RCC 7860 (cell line): ENCODE measurements at regions not wholly inside any gene's neighbourhood (a gene's known extent, or its start where the extent isn't known, plus 50 kb on each side); places are given as distances from the start of the nearest gene placed in this dataset.
A peak's percentile ranks its signal among the peaks of the same experiment; 100 is the strongest.

Experiments used
- DNase-seq: peaks from one replicate; pipeline ENCODE4 v3.0.0-alpha.2; 2015; ENCODE audit warnings: low spot score
- FAIRE-seq: peaks from 2 replicates; lab custom pipeline; 2012; peaks lifted over from hg19 to GRCh38; lab: Jason Lieb, UNC

DNA sequence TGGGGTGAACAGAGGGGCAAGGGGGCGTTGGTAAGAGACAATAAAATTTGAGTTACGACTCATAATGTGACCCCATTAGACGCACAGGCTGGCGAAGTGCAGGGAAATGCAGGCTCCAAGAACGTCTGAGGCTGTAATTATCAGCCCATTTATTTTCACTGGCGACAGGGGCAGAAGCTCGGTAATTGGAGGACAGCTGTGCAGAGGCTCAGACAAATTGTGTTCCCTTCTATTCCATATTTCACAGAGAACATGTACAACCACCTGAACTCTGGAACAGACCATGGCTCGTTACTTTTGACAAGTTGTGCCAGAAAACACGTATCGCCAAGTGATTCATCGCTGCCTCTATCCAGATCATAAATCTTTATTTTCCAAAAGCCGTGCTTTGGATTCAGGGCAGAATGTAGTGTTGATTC, 137.3 kb upstream of the FRMD4A start:
- FAIRE-seq (peak; percentile 96), DNase-seq (peak; percentile 80)

DNA sequence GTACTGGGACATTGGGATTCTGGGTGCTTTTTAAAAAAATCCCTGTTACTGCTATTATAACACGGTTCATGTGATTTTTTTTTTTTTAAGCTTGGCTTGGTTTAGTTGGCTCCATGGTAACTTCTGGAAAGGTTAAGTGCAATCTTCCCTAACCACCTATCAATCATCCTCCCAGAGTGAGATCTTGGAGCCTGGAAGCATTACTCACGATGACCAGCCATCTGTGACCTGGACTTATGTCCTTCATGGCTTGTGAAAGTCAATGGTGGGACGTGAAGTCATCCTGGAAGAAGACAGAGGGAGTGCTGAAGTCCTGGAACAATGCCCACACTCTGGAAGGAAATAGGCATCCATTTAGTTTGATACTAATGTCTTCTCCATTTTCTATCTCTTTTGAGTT, 135.5 kb upstream of the FRMD4A start:
- peak; percentile 100 for DNase-seq
- FAIRE-seq = peak; percentile 100

DNA sequence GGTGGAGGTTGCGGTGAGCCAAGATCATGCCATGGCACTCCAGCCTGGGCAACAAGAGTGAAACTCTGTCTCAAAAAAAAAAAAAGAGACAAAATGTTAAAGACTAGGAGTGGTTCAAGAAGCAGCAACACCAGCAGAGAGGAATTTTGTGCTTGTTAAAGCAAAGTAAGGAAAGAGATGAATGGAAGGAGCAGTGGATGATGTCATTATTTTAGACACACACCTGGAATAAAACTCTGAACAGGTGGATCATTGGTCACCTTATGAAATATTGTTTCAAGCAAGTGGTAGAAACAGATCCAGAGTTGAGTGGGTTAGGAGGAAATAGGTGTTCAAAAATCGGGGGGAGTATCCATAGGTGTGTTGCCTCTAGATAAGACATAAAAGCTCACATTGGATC, 129.7 kb upstream of the FRMD4A start:
- DNase-seq (no peak), FAIRE-seq (no peak)

DNA sequence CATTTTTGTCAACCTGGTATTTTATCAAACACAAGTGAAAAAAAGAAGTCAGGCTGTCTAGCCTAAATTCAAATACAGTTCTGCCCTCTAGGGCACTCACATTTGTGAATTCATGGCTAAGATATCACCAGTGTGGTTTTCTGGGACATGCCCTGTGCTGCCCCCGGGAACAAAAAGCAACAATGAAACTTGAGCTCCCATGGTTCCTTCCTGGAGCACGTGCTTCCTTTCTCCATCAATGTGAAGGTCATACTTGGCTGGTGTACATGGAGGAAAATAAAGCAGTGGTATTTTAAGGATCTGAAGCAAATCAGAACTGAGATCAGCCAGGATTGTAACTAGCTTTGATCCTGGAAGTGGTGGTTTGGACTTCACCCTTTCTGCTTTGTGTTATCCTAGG, 128.9 kb upstream of the FRMD4A start:
- DNase-seq (no peak), FAIRE-seq (no peak)

DNA sequence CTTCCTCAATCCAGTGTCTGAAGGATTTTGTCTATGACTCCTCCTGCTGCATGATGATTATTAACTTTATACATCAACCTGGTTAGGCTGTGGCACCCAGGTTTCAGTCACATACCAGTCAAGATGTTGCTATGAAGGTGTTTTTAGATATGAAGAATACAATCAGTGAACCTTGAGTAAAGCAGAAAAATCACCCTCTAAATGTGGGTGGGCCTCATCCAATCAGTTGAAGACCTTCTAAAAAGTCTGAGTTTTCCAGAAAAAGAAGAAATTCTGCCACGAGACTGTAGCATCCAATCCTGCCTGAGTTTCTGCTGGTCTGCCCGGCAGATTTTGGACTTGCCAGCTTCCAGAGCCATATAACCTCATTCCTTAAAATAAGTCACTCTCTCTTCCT, 126.1 kb upstream of the FRMD4A start:
- FAIRE-seq (no peak), DNase-seq (no peak)

DNA sequence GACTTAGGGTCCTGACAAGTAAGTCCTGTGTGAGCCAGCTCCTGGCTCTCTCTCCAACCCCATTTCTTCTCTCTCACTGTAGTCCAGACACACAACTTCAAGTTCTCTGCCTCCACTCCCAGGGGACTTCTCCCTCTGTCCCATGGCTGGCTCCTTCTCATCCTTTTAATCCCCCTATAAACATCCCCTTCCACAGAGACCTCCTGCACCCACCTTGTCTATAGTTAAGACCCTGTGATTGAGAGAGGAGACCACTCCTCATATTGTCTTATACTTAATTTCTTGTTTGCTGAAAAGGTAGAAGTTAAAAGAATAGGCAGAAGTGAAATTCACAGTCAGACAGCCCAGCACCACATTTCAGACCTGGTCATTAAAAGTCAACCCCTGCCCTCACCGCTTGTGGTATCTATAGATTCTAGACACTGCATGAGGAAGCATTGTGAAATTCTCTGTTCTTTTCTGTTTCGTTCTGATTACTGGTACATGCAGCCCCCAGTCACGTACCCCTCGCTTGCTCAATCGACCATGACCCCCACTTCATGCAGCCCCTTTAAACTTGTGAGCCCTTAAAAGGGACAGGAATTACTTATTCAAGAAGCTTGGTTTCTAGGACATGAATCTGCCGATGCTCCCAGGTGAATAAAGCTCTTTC, 125.6 kb upstream of the FRMD4A start:
- FAIRE-seq = no peak
- DNase-seq = no peak

DNA sequence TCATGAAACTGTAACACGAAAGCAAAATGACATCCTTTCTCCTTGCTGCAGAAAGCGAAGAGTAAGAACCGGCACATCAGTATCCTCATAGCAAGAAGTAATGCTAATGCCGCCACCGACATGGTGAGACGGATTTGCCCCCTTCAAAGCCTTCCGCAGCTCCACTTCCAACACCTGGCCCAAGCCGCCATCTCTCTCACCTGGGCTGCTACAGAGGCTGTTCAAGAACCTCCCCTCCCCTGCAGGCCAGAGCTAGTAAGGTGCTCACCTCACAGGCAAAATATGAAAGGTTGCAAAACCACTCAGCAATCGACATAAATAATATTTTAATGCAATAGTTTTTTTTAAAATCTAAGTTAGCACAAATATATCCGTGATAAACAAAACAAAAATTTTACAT, 123.9 kb upstream of the FRMD4A start:
- no peak for DNase-seq
- FAIRE-seq = no peak

DNA sequence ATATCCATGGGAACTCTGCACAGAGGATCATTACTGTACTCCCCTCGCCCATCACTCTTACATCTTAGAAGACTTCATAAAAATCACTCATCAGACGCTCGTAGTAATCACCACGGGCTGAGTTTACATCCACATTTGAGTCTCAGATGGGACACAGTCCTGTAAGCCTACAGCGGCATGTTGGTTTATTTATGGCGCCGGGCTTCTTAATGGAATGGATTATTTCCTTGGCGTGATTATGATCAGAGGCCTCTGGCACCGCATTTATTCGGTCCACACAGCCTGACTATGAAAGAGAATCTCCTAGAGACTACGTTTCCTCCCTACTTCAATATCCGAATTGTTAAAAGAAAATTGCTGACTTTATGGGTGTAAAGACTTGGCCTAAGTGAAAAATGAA, 123.5 kb upstream of the FRMD4A start:
- FAIRE-seq (no peak), DNase-seq (no peak)

DNA sequence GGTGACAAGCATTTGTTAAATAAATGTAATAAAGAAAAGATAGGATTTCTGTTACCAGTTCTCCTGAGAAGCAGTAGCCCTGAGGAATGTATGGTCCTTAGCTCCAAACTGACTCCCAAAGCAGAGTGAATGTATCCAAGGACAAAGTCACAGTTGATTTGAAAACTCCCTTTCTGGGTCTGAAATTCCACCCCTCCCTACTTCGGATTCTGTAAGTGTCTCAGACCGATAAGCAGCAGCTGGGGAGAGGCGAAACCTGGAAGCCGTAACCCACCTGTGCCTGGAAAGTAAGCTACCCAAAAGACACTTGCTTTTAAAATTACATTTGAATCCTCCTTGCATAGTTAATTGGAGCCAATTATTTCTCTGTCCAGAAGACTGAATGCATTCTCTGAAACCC, 122.9 kb upstream of the FRMD4A start:
- no peak for DNase-seq
- FAIRE-seq = no peak

DNA sequence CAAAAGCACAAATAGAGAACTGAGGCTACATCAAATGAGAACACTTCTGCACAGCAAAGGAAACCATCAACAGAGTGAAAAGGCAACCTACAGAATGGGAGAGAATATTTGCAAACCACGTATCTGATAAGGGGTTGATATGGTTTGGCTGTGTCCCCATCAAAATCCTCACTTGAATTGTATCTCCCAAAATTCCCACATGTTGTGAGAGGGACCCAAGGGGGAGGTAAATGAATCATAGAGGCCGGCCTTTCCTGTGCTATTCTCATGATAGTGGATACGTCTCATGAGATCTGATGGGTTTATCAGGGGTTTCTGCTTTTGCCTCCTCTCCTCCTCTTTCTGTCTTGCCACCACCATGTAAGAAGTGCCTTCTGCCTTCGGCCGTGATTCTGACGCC, 120.6 kb upstream of the FRMD4A start:
- FAIRE-seq (no peak), DNase-seq (no peak)

DNA sequence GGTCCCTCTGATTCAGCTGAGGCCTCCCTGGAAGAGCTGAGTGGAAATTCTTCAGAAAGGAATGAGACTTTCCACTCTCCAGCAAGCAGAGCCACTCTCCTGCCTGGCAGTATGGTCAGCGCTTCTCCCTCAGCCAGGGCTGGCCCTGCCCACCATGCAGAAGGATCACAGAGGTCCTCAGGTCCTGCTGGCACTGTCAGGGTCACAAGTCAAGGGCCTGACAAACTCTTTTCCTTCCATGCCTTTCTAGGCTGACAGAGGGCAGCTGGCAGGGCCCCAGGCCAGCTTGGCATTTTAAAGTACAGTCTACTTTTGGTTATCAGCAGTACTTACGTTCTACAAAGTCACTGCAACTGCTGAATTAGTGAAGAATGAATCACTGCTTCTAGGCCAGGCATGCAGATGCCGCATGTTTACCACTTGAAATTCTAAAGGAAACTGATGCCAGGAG, 119.3 kb upstream of the FRMD4A start:
- FAIRE-seq (no peak), DNase-seq (peak; percentile 61)

DNA sequence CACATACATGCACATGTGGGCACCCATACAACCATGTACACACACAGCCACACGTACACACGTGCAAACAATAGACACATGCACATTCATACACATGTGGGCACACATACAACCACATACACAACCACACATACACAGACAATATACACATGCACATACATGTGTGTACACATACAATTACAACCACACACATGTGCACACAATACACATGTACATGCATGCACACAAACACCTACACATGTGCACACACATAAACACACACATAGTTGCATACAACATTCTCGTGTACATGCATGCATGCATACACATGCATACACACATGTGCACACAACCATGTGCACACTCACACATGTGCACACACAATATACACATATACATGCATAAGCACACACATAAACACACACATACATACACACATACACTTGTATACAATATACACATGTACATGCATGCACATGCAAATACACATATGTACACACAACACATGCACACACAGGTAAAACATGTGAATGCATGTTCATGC, 118.6 kb upstream of the FRMD4A start:
- FAIRE-seq = no peak

DNA sequence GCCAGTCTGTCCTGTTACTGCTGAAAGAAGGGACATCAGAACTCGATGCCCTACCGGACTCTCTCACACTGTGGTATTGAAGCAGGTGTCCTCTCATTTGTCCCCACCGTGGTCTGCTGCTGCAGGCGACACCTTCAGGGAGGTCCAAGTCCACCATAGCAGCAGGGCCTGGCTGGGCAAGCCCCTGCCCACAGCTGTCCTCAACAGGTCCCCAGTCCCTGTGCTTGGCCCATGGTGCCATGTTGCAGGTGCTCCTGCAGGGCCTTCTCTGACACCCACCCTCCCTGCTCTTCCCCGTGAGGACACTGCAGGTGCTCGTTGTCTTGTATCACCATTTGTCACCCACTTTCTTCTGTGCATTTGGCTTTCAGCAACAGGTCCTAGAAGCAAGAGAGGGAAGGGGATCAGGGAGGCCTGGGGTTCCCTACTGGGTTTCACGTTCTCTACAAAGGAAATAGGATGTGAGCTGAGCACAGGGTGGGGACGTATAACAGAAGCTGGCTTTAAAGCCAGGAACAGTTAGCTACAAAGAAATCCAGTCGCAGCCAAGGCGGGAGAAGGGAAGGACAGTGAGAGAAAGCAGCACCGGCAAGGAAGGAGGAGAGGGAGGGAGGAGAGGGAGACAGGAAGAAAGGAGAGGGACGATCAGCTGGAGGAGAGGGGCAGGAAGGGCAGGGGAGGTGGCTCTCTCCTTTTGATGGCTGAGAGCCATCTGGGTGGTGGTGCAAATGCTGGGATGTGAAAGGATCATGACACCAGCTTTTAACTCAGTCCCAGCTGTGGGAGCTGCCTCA, 117.7 kb upstream of the FRMD4A start:
- FAIRE-seq = no peak
- DNase-seq = no peak

More for the DNA sequence above, 118.6 kb upstream of the FRMD4A start:
- DNase-seq = no peak

DNA sequence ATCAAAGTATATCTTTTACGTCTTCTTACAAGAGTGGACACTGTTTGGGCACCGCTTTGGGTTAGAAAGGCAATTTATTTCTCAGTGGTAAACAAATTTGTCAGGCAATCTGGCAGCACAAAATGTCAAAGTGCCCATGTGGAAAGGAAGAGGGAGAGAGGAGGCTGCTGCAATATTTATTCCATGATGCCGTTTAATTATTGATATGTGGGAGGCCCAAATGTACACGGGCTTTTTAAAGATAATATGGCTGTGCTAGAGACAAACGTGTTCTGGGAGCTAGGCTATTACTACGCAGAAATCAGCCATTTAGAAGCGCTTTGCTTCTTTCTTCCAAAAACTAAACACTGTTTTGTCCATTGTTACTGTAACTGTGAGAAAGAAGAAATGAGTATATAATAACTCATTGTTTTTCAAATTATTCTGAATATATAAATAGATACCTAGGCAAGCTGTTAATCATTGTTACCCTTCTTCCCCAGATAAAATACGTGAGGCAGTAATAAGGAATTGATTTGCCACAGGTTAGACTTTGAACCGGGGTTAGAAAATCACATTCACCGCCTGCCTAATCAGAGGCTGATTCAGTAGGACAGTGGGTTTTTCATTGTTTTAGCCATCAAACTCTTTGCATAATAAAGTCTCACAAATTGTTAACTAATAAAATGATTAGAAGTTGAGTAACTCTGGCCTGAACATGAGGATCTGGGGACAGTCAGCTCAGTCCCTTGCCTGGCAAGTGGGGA, 116.5 kb upstream of the FRMD4A start:
- DNase-seq = no peak
- FAIRE-seq = no peak

DNA sequence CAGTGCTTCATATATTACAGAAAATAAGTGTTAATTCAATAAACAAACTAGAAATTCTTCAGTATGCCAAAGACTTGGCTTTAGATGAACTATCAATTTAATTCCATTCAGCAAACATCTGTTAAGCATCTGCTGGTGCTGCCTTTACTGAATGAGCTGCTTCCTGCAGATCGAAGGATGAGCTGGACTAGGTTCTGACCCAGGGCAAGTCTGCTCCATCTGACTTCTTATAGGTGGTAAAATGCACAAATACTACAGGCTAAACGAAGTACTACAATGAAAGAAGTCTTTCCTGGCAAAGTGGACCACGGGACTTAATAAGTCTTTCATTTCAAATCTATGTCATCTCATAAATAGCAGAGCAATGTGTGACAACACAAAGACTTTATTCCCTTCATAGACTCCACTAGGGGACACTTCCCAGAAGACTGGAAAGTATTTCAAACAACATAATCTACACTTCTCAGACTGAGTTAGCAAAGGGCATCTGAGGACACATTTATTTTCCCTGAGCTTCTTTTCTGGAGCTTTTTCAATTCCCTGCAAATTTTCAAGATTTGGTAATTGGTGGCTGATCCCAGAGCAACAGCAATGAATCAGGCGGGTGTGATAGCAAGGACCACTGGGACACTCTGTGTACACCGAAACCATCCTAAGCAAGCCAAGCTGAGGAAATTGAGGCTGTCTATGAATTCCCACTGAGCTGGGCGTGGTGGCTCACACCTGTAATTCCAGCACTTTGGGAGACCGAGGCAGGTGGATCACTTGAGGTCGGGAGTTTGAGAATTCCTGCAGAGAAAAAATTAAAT, 108.9 kb upstream of the FRMD4A start:
- DNase-seq = no peak
- no peak for FAIRE-seq

DNA sequence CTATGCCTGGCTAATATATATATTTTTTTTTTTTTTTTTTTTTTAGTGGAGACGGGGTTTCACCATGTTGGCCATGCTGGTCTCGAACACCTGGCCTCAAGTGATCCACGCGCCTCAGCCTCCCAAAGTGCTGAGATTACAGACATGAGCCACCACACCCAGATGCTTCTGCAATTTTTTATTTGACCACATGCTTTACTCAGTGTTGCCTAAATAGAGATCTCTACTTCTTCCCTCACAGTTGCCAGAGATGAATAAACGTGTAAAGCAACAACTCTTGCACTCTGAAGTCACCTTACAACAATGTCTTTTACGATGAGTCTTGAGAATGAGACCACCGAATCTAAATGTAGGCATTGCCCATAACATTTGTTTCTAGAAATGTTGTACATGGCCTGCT, 107.9 kb upstream of the FRMD4A start:
- FAIRE-seq (no peak), DNase-seq (no peak)

DNA sequence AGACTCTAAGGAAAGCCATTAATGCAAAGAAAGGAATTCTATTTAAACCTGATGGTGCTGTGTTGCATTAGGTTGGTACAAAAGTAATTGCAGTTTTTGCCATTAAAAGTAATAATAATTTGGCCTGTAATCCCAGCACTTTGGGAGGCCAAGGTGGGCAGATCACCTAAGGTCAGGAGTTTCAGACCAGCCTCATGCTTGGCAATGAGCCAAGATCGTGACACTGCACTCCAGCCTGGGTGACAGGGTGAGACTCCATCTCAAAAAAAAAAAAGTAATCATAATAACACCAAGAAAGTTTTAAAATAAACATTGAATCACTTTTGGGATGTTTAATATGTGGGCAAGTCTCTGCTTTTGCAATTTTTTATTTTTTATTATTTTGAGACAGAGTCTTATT, 107.3 kb upstream of the FRMD4A start:
- no peak for DNase-seq
- FAIRE-seq = no peak

DNA sequence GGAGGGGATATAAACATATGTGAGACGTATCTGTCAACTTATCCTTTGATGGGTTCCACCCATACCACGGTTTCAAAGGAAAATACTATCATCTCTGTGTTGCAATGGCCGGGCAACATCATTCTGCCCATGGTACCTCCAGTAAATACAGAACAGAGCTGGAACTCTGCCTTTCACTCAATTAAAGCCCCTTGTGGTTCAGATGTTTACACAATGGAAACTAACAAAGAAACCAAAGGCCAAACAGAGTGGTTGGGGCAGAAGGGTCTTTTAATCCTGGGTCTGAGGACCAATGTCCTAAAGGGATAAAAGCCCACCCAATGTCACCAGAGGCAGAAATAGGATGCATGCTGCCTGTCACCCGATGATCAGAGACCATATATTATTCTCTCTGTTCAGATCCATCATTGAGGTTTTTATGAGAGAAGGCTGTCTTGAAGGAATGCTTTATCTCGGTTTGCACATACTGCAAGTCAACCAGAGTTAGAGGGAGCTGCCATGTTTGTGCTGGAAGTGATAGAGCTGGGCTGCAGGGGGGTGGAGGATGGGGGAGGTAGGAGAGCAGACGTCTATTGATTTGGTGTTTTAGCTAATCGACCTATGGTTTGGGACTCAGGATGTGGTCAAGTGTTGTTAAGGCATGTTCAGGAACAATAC, 105.4 kb upstream of the FRMD4A start:
- FAIRE-seq = no peak
- no peak for DNase-seq

DNA sequence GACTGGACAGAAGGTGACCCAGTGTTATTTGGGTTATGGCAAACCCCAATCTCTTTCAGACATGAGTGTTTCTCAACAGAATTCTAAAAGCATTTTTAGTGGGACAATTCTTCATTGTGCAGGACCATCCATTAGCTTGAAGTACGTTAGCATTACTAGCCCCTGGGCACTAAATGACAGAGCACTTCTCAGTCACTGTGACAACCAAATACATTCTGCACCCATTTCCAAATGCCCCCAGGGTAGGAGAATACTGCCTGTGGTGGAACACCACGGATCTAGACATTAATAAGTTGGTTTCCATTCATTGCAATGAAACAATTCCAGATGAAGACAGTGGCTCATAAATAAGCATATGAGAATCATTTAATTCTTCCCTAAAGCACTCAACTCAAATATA, 102.4 kb upstream of the FRMD4A start:
- FAIRE-seq = no peak

DNA sequence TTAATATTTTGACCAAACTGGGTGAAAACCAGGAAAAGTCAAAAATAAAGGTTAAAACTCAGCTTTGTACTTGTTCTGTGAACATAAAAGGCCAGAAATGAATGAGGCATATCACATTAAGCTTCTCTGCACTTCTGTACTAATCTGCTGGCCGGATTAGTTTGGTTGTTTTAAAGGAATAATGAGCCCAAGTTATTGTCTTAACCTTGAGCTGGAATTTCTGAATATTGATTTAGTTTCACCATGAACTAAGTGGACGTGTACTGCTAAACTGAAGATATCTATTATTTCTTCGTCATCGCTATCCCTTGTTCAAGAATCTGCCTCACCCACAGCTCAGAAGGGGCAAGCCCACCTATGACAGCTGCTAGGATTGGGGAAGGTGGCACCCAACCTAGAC, 101.1 kb upstream of the FRMD4A start:
- DNase-seq (no peak), FAIRE-seq (no peak)

More for the DNA sequence above, 102.4 kb upstream of the FRMD4A start:
- DNase-seq = no peak
